ENCODE measurements at regions not wholly inside any gene's neighbourhood (a gene's known extent, or its start where the extent isn't known, plus 50 kb on each side); places are given as distances from the start of the nearest gene placed in this dataset.

GRCh38 chr3:43856761-43857160 is 166.0 kb downstream of the ABHD5 start:
- peaks cover 0 to 6% of the 10 kb centered on the region in 2 donors for H3K4me1 ChIP-seq
- no peak for DNase-seq
- H3K4me3 ChIP-seq (replicated peaks in 1 of 3): no peak overlapping the region
- H3K9me3 ChIP-seq: no peaks in the 10 kb centered on the region
- intact Hi-C loops (cut with DNase I): loop anchor here (10.0 kb wide), 2 partner anchors 138 to 338 kb away; no protein-coding TSS in a partner anchor
- H3K27ac ChIP-seq: no peak overlapping the region
- TF ChIP-seq POLR2A (IDR thresholded peaks at IDR 0.05): no peak
- TF ChIP-seq, protein P1, sequence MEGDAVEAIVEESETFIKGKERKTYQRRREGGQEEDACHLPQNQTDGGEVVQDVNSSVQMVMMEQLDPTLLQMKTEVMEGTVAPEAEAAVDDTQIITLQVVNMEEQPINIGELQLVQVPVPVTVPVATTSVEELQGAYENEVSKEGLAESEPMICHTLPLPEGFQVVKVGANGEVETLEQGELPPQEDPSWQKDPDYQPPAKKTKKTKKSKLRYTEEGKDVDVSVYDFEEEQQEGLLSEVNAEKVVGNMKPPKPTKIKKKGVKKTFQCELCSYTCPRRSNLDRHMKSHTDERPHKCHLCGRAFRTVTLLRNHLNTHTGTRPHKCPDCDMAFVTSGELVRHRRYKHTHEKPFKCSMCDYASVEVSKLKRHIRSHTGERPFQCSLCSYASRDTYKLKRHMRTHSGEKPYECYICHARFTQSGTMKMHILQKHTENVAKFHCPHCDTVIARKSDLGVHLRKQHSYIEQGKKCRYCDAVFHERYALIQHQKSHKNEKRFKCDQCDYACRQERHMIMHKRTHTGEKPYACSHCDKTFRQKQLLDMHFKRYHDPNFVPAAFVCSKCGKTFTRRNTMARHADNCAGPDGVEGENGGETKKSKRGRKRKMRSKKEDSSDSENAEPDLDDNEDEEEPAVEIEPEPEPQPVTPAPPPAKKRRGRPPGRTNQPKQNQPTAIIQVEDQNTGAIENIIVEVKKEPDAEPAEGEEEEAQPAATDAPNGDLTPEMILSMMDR (IDR thresholded peaks at IDR 0.05): no peak
- H3K27me3 ChIP-seq: no peaks in the 10 kb centered on the region
- no peaks in the 10 kb centered on the region for H3K36me3 ChIP-seq
- 89 to 93% methylated on average over 5 of the region's 5 CpGs for WGBS, 2 donors

DNA sequence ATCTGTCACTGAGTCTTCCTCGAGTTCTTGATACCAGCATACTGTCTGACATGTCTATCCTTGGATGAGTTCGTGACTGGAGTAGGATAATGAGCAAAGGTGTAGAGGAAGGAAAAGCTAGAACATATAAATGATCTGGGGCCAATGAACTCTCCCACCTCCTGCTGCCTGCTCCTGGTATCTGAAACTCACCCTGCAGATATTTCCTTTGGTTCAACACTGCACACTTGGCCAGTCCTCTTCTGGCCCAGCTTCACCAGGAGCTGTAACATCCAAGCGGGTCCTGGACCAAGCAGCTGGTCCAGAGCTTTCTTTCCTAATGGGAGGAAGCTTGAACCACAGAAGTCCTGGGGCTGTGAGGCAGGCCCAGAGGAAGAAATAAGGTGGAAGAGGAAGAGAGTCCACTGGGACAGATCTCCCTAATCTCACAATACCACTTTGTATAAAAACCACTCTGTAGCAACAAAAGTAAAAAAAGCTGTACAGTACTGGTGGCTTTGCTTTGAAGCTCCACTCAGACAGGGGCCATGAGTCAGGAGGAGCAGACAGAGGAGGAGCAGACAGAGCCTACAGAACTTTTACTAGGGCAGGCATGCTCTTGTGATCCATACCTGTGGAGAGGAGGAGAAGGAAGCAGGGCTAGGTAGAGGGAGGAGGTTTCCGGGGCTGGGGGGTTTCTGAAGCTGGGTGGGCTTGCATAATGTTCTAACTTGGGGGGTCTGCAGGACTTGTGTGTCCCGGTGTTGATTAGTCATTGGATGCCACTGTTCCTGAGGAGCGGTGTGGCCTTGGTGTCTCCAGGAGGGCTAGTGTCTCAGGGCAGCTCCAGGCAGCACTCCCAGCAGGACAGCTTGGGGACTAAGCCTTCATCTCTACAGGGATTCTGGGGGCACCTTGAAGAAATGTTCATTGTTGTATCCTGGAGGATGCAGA is 166.9 kb downstream of the ABHD5 start:
- H3K4me3 ChIP-seq (replicated peaks in 1 of 3): no peak overlapping the region
- 73 to 80% methylated on average over 6 of the region's 6 CpGs for WGBS, 2 donors

GRCh38 chr3:43858294-43858701 is 167.6 kb downstream of the ABHD5 start:
- WGBS, 2 donors: 58 to 63% methylated on average over 14 of the region's 14 CpGs
- H3K27me3 ChIP-seq: no peaks in the 10 kb centered on the region
- no peak for TF ChIP-seq POLR2A (IDR thresholded peaks at IDR 0.05)
- TF ChIP-seq, protein P1 (IDR thresholded peaks at IDR 0.05): no peak
- H3K4me1 ChIP-seq: peaks cover 0 to 7% of the 10 kb centered on the region in 2 donors
- no peak overlapping the region for H3K27ac ChIP-seq
- no peaks in the 10 kb centered on the region for H3K9me3 ChIP-seq
- H3K4me3 ChIP-seq (replicated peaks in 1 of 3): no peak overlapping the region
- intact Hi-C loops (cut with DNase I): loop anchor here (10.0 kb wide), 2 partner anchors 137 to 337 kb away; no protein-coding TSS in a partner anchor
- H3K36me3 ChIP-seq: no peaks in the 10 kb centered on the region
- DNase-seq: no peak

More for the DNA sequence above, 166.9 kb downstream of the ABHD5 start:
- DNase-seq: no peak
- TF ChIP-seq POLR2A (IDR thresholded peaks at IDR 0.05): no peak
- TF ChIP-seq, protein P1 (IDR thresholded peaks at IDR 0.05): no peak
- Histone ChIP-seq H3K36me3 (no peaks in the 10 kb centered on the region), H3K27me3 (no peaks in the 10 kb centered on the region), H3K4me1 (peaks cover 0 to 6% of the 10 kb centered on the region in 2 donors), H3K27ac (no peak overlapping the region), H3K9me3 (no peaks in the 10 kb centered on the region)
- intact Hi-C loops (cut with DNase I): loop anchor here (10.0 kb wide), 2 partner anchors 137 to 337 kb away; no protein-coding TSS in a partner anchor

GRCh38 chr3:43859766-43860165 is 169.0 kb downstream of the ABHD5 start:
- no peak for DNase-seq
- Histone ChIP-seq H3K36me3 (no peaks in the 10 kb centered on the region), H3K9me3 (no peaks in the 10 kb centered on the region), H3K4me3 (replicated peaks in 1 of 3) (no peak overlapping the region), H3K27me3 (no peaks in the 10 kb centered on the region), H3K27ac (no peak overlapping the region), H3K4me1 (peaks cover 10 to 22% of the 10 kb centered on the region in 2 donors)
- WGBS, 2 donors: 71 to 72% methylated on average over 3 of the region's 3 CpGs
- TF ChIP-seq POLR2A (IDR thresholded peaks at IDR 0.05): no peak
- TF ChIP-seq, protein P1 (IDR thresholded peaks at IDR 0.05): no peak
- intact Hi-C loops (cut with DNase I): loop anchor here (10.0 kb wide), 2 partner anchors 135 to 335 kb away; no protein-coding TSS in a partner anchor

DNA sequence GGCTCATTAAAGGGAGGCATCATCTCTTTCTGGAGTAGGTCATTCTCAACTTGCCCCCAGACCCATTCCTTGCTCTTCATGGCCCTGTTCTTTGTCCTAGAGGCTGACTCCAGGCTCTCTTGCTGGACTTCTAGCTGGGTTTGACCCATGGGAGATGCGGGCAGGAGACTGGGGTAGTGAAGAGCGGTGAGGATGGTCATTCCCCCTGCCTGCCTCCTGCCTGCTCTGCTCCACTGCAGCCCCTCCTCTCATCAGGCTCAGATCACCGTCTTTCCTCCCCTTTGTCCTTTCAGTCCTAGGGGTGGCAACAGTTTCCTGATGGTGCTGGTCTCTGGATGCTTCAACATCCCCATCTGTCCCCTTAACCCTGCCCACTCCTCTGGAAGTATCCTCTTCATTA is 170.9 kb downstream of the ABHD5 start:
- WGBS, 2 donors: 89 to 97% methylated on average over 3 of the region's 3 CpGs
- intact Hi-C loops (cut with DNase I): no loop called here
- H3K36me3 ChIP-seq: no peaks in the 10 kb centered on the region
- no peaks in the 10 kb centered on the region for H3K9me3 ChIP-seq
- no peak overlapping the region for H3K4me3 ChIP-seq (replicated peaks in 1 of 3)
- no peak for DNase-seq
- H3K27me3 ChIP-seq: no peaks in the 10 kb centered on the region
- no peak overlapping the region for H3K27ac ChIP-seq
- peaks cover 26 to 35% of the 10 kb centered on the region in 2 donors for H3K4me1 ChIP-seq
- TF ChIP-seq, protein P1 (IDR thresholded peaks at IDR 0.05): no peak
- TF ChIP-seq POLR2A (IDR thresholded peaks at IDR 0.05): no peak
